22Rv1 (cell line): ENCODE measurements at regions not wholly inside any gene's neighbourhood (a gene's known extent, or its start where the extent isn't known, plus 50 kb on each side); places are given as distances from the start of the nearest gene placed in this dataset.

Experiments used
- ZFX ChIP-seq: fragments of 450-650 bp; IDR thresholded peaks from 2 replicates; pipeline ENCODE4 v1.6.1; 2017; ENCODE audit warnings: antibody characterized with exemption, borderline replicate concordance
- TF ChIP-seq, protein P1 (sequence below): fragments of 450-650 bp; IDR thresholded peaks from 2 replicates; pipeline ENCODE4 v1.5.1; 2017; ENCODE audit warnings: mild to moderate bottlenecking

- TF ChIP-seq, protein P1, sequence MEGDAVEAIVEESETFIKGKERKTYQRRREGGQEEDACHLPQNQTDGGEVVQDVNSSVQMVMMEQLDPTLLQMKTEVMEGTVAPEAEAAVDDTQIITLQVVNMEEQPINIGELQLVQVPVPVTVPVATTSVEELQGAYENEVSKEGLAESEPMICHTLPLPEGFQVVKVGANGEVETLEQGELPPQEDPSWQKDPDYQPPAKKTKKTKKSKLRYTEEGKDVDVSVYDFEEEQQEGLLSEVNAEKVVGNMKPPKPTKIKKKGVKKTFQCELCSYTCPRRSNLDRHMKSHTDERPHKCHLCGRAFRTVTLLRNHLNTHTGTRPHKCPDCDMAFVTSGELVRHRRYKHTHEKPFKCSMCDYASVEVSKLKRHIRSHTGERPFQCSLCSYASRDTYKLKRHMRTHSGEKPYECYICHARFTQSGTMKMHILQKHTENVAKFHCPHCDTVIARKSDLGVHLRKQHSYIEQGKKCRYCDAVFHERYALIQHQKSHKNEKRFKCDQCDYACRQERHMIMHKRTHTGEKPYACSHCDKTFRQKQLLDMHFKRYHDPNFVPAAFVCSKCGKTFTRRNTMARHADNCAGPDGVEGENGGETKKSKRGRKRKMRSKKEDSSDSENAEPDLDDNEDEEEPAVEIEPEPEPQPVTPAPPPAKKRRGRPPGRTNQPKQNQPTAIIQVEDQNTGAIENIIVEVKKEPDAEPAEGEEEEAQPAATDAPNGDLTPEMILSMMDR: no peak
- no peak for TF ChIP-seq ZFX
These were observed 167.2 kb upstream of the SERTAD2 start for GRCh38 chr2:64820901-64821300.
